HG03558 (cell line): ENCODE measurements at regions not wholly inside any gene's neighbourhood (a gene's known extent, or its start where the extent isn't known, plus 50 kb on each side); places are given as distances from the start of the nearest gene placed in this dataset.
"Not testable (repeated sequence)": the region's sequence is repeated elsewhere in the genome, so short reads cannot be mapped to it uniquely, and the experiment has no call there.

Experiments used
- ATAC-seq: cut with Tn5 transposase; IDR thresholded peaks from one replicate; pipeline ENCODE4 v1.9.1; 2021; ENCODE audit warnings: moderate number of reproducible peaks; ENCODE audit not compliant: unreplicated experiment; ENCODE audit errors: extremely low read depth

DNA sequence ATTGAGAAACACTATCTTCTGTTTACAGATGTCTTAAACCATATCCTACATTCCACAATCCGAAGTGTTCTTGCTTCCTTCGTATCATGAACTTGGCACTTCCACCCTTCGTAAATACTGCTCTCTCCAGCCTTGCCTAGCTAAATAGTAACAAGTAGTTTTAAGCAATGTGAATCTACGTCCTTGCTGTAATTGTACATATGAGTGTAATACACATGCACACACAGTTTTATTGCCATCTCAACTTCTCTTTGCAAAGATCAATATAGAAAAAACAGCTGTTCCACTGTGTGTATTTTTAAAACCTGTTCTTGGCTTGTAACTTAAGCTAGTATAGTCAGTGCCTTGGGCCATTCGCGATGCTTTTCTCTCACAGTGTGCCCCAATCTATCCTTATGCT is 1524.7 kb downstream of the GRIK2 start:
- ATAC-seq, result no peak

DNA sequence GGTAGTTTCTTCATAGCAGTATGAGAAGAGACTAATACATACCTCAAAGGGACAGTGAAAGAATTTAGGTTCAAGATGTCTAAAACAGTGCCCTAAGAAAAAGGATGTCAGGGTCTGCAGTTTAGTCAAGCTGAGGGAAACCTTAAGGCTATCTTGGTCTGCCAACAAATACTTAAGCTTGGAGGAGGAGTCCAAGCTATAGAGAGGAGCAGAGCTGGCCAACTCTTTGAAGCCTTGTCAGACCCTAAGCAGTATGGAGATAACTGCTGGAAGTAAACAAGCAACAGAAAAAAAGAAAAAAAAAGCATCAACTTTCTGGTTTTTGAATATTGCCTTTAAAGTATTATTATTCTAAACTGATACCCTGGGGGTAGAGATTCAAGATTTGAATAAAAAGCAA is 1518.1 kb downstream of the GRIK2 start:
- ATAC-seq, result no peak

DNA sequence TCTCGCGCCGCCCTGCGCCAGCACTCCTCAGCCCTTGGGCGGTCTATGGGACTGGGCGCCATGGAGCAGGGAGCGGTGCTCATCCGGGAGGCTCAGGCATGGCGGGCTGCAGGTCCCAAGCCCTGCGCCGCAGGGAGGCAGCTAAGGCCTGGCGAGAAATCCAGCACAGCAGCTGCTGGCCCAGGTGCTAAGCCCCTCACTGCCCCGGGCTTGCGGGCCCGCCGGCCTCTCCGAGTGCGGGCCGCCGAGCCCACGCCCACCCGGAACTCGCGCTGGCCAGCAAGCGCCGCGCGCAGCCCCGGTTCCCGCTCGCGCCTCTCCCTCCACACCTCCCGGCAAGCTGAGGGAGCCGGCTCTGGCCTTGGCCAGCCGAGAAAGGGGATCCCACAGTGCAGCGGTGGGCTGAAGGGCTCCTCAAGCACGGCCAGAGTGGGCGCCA is 1517.2 kb downstream of the GRIK2 start:
- not testable (repeated sequence) for ATAC-seq

DNA sequence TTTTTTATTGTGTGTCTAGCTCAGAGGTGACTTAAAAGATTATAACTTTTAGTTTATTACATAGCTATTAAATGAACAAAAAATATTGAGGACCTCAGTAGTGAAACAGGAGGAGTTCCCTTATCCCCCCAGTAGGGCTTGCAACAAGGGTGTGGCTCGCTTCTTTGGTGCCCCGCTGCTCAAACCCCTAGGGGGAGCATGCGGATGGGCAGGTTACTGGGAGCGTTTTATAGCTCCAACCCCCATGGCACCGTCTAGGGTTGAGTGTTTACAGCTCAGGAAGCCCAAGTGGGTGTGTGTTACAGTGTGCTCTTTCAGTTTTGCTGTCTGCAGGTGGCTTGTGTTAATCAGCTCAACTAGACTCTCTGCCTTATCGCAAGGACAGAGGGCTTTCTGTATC is 1513.7 kb downstream of the GRIK2 start:
- ATAC-seq, result no peak

DNA sequence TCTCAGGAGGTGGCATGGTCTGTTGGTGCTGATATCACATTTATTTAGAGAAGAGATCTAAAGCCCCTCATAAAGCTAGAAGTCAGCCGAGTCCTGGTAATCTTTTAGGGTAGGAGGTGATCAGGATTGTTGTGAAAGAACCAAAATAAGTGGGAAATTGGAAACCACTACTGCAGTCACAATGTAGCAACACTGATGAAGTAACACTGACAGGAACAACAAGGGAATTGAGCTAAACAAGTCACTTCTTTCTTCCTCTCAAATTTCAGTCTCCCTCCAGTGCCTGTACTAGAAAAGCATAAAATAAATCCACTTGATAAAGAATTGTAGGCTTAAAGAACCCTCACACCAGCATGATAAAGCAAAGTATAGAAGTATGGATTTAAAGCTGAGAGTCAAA is 1509.0 kb downstream of the GRIK2 start:
- ATAC-seq, result no peak

DNA sequence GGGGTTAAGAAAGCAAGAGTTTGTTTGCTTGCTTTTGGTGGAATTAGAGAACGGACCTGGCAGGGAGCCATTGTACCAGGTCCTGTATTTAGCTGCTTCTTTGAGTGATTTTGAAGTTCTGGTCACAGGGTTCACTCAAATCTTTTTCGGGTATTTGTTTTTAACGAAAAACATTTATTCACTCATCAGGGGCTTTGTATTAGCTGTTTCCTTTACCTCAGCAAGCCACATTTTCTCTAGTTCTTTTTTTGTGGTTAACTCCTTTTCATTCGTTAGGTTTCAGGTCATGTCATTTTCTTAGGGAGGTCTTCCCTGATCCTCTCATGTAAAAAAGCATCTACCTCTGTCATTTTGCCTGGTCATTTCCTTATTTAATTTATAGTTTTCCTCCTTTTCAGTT is 1502.2 kb downstream of the GRIK2 start:
- ATAC-seq, result no peak

DNA sequence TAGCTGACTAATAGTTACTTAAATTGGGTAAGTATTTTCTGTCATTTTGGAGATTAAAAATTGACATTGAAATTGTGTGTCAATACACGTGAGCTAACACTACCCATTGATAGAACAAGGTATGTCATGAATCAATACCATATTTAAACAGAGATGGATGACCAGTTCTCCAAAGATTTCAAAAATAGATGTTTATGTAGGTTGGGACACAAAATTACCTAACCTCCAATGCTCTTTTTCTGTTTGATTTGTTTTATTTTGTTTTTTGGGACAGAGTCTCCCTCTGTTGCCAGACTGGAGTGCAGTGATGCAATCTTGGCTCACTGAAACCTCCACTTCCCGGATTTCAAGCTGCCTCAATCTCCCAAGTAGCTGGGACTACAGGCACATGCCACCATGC is 1491.7 kb downstream of the GRIK2 start:
- ATAC-seq, result no peak

DNA sequence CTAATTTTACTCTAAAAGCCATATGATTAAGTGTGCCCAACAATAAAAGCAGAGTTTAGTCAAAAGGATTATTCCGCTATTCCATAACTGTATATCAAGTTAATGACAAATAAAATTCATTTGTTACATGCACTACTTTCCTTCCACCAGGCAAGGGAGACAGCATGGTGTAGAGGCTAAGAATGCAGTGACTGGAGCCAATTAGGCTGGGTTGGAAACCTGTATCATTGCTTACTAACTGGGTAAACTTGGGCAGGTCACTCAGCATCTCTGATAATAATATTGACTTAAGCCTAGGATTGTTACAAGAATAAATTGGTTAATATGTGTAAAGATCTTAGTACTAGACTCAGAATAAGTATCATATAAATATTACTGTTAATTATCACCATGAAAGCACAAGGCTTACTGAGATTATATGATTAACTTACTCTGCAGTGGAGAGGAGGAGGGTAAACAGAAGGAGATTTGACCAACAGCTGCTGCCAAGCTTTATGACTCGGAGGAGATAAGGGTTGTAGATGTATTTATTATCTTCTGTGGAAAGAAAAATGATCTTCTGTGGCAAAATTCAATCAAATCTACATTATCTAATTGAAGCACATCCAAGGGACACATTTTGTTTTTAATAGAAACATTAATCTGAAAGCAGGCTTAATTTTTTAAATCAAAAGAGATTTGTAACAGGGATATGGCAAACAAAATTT is 1459.9 kb downstream of the GRIK2 start:
- ATAC-seq, result no peak

DNA sequence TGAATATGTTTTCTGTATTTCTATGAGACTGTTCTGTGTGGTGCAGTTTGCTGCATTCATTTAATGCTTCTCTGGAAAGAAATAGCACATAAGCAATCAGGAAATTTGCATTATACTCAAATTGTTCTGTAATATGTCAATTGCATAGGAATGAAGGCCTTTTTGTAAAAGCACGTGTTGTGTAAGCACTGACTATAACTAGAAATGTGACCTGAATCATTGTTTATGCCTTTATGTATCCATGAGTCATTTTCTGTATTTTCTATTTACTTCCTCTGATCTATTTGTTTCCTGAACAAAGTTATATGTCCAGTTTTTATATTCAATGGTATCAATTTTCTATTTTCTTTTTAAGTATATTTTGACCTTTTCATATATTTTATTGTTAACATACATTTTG is 1455.3 kb downstream of the GRIK2 start:
- ATAC-seq, result no peak

DNA sequence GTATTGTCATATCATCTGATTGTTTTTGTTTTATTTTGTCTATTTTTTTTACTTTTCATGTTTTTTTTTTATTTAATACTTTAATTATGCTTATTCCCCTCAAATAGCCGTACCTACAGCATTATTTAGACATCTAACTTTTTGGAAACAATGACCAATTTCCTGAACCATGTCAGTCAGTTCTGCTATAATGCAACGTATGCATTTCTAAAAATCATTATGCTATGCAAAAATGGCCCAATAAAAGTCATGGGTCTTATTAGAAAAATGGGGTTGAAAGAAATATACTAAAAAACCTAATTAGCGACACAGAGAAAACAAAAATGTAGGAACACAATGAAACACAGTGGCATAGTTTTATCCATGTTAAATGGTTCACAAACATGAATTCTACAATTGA is 1454.7 kb downstream of the GRIK2 start:
- no peak for ATAC-seq

DNA sequence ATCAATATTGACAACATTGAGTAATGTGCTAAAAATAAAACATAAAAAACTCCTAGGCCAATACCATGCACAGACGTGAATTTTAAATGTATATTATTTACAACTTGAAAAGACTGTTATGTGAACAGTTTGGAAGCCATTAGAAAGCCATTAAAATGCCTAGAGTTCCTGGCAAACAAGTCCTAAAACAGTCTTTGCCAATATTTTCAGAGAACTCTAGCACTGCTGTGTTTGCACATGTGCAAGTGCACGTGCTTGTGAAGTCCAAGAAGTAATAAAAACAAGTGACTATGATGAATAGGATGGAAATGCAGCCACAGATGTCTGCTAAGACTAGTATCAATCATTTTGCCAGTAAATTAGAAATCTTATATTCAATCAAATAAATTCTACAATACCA is 1447.6 kb downstream of the GRIK2 start:
- ATAC-seq, result no peak

DNA sequence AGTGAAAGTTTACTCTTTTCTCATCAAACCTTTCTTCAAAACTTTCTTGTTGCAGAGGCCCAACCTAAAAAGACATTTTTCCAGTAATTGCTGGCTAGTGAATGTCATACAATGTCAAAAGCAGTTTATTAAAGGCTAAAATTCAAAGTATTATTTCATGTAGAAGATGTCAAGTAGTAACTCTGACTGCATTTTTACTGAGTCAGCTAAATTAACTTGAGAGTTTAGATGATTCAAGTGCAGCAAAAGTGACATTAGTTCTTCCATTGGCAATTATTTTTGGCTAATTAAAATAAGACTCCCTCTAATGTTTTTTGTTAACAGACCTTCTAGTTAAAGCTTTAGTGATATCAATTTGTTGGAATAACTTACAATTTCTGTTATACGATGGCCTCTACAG is 1438.5 kb downstream of the GRIK2 start:
- no peak for ATAC-seq

DNA sequence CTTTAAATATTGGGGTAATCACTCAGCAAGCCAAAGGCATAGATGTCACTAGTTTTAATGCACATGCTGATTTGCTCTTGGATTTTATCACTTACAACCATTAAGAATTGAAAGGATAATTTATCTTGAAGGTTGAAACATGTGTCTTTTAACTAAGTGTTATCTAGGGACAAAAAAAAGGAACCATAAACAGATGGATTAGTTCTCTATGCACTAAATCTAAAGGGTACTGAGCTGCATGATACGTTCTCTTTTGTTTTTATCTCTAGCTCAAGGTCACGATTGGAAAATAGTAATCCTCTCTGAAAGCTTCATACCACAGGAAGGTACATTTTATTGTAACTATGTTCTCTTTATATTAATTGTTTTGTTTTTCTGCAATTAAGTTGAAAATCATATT is 1426.6 kb downstream of the GRIK2 start:
- ATAC-seq, result no peak

DNA sequence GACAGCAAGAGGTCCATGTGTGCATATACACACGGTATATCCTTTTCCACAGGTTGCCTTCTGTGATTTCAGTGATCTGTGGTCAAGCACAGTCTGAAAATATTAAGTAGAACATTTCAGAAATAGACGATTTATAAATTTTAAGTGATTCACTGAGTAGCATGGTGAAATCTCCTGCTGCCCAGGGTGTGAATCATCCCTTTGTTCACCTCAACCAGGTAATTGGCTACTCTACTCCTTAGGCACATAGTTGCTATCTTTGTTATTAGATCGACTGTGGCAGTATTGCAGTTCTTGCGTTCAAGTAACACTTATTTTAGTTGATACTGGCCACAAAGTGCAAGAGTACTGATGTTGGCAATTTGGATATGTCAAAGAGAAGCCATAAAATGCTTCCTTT is 1421.7 kb downstream of the GRIK2 start:
- no peak for ATAC-seq

DNA sequence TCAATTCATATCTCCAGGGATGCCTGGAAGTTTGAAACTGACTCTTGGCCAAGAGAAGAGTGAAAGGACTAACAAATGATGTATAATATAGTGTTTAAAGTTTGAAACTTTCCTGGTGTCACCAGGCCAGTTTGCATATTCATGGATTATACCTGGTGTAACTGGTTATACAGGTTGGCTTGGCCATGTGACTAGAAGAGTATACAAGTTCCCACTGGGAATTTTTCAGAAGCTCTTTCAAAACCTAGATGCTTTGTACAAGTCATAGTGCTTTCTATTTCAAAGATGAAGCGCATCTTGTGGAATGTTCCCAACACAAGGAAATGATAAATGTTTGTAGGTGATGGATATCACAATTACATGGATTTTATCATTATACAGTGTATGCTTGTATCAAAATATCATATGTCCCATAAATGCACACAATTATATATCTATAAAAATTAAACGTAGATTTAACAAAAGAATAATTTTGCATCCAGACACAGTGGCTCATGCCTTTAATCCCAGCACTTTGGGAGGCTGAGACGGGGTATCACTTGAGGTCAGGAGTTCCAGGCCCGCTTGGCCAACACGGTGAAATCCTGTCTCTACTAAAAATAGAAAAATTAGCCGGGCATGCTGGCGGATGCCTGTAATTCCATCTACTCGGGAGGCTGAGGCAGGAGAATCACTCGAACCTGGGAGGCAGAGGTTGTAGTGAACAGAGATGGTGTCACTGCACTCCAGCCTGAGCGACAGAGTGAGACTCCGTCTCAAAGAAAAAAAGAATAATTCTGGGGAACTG is 1420.2 kb downstream of the GRIK2 start:
- ATAC-seq, result no peak

DNA sequence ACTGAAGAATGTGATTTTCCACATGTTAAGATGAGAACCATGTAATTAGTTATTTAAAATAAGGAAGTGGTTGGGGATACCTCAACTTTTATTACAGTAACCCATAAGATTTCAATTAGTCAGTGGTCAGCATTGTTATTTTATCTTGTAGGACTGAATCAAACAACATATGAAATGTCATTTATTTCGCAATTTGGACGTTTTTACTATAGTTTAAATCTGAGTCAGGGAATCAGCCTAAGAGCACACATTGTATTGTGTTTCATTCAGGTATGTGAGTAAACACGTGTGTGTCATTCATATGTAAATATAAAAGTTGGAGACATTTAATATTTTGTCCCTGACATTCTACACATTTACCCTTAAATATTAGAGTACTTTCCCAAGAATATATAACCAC is 1418.7 kb downstream of the GRIK2 start:
- ATAC-seq, result no peak

DNA sequence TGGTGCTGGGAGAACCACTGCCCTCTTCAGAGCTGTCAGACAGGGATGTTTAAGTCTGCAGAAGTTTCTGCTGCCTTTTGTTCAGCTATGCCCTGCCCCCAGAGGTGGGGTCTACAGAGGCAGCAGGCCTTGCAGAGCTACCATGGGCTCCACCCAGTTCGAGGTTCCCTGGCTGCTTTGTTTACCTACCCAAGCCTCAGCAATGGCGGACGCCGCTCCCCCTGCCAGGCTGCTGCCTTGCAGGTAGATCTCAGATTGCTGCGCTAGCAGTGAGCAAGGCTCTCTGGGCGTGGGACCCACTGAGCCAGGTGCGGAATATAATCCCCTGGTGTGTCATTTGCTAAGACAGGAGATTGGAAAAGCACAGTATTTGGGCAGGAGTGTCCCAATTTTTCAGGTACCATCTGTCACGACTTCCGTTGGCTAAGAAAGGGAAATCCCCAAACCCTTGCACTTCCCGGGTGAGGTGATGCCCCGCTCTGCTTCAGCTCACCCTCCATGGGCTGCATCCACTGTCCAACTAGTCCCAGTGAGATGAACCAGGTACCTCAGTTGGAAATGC is 1415.5 kb downstream of the GRIK2 start:
- not testable (repeated sequence) for ATAC-seq

DNA sequence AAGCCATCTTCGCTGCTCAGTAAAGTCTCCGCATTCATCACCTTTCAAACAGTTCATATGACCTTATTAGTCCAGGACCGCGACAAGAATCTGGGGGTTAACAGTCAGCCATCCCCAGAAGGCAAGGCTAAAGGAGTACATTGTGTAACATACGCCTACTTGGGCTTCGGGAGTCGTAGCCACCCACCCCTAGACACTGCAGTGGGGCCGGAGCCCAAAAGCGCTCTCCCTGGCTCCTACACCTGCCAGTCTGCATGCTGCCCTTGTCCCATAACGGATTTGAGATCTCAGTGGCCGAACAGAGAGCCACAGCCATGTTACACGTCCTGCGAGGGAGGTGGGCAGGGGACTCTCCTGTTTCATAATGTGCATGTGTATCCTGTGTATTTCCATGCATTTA is 1405.5 kb downstream of the GRIK2 start:
- ATAC-seq, result no peak

DNA sequence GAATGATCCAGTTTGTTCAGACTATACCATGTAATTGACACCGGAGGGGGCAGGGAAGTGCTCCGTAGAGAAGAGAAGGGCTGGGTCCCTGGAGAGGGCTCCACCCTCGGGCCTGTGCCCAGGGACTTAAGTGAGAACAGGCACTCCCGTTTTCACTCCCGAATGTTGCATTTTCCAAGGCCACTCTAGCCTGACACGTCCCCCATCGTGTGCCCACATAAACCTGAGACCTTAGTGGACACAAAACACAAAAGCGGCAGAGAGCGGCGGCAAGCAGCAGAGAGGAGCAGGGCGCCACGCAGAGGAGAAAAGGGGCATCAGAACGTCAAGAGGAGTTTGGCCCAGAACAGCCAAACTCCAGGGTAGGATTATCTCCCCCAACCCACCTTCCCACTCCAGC is 1405.1 kb downstream of the GRIK2 start:
- ATAC-seq, result no peak

DNA sequence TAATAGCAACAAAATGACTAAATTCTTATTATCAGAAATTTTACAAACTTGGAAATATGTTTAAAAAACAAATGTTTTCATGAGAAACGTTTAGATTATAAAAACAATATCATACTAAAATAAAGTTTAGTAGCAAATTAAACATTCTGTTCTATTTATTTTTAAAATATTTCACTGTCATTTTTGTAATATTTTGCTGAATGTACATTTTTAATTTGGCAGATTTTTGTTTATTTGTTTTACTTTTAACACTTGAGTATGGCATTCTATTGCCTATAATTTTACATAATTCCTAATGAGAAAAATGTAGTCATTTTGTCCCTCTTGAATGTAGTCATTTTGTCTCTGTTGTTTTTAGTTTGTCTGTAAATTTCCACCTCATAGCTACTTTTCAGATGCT is 1400.2 kb downstream of the GRIK2 start:
- no peak for ATAC-seq

DNA sequence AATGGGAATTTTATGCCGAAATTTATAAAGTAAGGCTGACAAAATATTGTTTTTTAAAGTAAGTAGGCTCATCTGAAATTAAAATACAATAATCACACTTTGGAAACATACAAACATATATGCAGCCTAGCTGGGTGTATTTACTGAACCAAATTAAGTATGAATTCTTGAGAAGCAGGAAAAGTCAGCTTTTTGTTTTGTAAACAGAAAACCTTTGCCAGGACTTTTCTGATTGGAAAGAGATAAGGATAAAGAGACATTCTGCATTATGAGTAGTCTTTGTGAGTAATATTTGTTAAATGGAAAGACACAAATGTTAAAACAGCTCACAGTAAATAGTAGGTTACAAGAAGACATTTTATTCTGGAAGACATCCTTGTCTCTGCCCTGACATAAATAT is 1380.8 kb downstream of the GRIK2 start:
- no peak for ATAC-seq

DNA sequence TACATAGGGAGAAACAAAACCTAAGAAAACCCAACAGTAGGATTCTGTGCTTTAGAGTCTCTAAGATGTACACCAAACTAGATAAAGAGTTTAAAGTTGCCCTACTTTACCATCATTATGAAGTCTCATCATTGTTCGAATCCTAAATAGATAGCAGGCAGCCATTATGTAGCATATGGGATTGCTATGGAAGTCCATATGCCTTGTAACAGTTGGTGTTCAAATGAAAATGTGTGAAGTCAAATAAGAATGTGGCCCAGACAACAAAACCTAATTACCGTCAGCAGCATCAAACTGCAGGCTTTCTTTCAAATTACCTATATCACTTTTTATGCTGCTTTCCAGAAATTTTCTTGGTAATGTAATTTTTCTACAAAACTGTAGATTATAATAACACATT is 1380.1 kb downstream of the GRIK2 start:
- ATAC-seq, result no peak
